Fibroblast of pulmonary artery (primary cell): ENCODE measurements at regions not wholly inside any gene's neighbourhood (a gene's known extent, or its start where the extent isn't known, plus 50 kb on each side); places are given as distances from the start of the nearest gene placed in this dataset.
"Not testable (repeated sequence)": the region's sequence is repeated elsewhere in the genome, so short reads cannot be mapped to it uniquely, and the experiment has no call there.

Experiments
- DNase-seq: peaks from one replicate; pipeline ENCODE4 v3.0.0-alpha.2; 2010; ENCODE audit warnings: low read depth
- H3K4me3 ChIP-seq: replicated peaks from 2 replicates; pipeline ENCODE4 v1.5.1; 2011; ENCODE audit warnings: low read depth, mild to moderate bottlenecking, control low read depth, low read length, moderate library complexity
- CTCF ChIP-seq: IDR thresholded peaks from 2 replicates; pipeline ENCODE4 v1.5.1; 2011; ENCODE audit warnings: mild to moderate bottlenecking, control low read depth, low read length, inconsistent platforms; ENCODE audit errors: missing control alignments

GRCh38 chr6:11890209-11890608, 111.6 kb upstream of the ADTRP start:
- DNase-seq = no peak
- TF ChIP-seq CTCF = no peak
- no peak overlapping the region for H3K4me3 ChIP-seq

GRCh38 chr6:11889572-11889971, 111.0 kb upstream of the ADTRP start:
- TF ChIP-seq CTCF = no peak
- no peak overlapping the region for H3K4me3 ChIP-seq
- DNase-seq = no peak

- no peak for DNase-seq
- H3K4me3 ChIP-seq = no peak overlapping the region
- no peak for TF ChIP-seq CTCF
Measured at GRCh38 chr6:11888727-11889126, 110.1 kb upstream of the ADTRP start.

GRCh38 chr6:11885159-11885558, 106.6 kb upstream of the ADTRP start:
- TF ChIP-seq CTCF = no peak
- no peak overlapping the region for H3K4me3 ChIP-seq
- DNase-seq = no peak

GRCh38 chr6:11883471-11883870, 104.9 kb upstream of the ADTRP start:
- DNase-seq, H3K4me3 ChIP-seq: not testable (repeated sequence)

GRCh38 chr6:11880156-11880555, 101.6 kb upstream of the ADTRP start:
- not testable (repeated sequence) for DNase-seq

GRCh38 chr6:11878735-11879134, 100.1 kb upstream of the ADTRP start:
- H3K4me3 ChIP-seq = no peak overlapping the region
- TF ChIP-seq CTCF = no peak
- no peak for DNase-seq

More at GRCh38 chr6:11880156-11880555, 101.6 kb upstream of the ADTRP start:
- not testable (repeated sequence) for H3K4me3 ChIP-seq

- no peak for TF ChIP-seq CTCF
- no peak overlapping the region for H3K4me3 ChIP-seq
Measured at GRCh38 chr6:11878029-11878428, 99.4 kb upstream of the ADTRP start.

More at GRCh38 chr6:11878029-11878428, 99.4 kb upstream of the ADTRP start:
- DNase-seq = no peak
